ENCODE measurements at regions not wholly inside any gene's neighbourhood (a gene's known extent, or its start where the extent isn't known, plus 50 kb on each side); places are given as distances from the start of the nearest gene placed in this dataset.

GRCh38 chr4:136927172-136927571, 605.1 kb downstream of the PCDH18 start:
- DNase-seq, result no peak
- H3K9me3 ChIP-seq, result no peaks in the 10 kb centered on the region
- H3K27me3 ChIP-seq, result no peaks in the 10 kb centered on the region
- H3K4me3 ChIP-seq (replicated peaks in 1 of 3), result no peak overlapping the region
- no peaks in the 10 kb centered on the region for H3K4me1 ChIP-seq
- no peaks in the 10 kb centered on the region for H3K36me3 ChIP-seq
- TF ChIP-seq CTCF (IDR thresholded peaks at IDR 0.05) (no peak), POLR2A (IDR thresholded peaks at IDR 0.05) (no peak)
- H3K27ac ChIP-seq, result no peak overlapping the region
- intact Hi-C loops (cut with DNase I), result no loop called here

GRCh38 chr4:136925203-136925602, 607.1 kb downstream of the PCDH18 start:
- no peaks in the 10 kb centered on the region for H3K36me3 ChIP-seq
- H3K27ac ChIP-seq, result no peak overlapping the region
- intact Hi-C loops (cut with DNase I), result no loop called here
- no peaks in the 10 kb centered on the region for H3K27me3 ChIP-seq
- H3K4me3 ChIP-seq (replicated peaks in 1 of 3), result no peak overlapping the region
- WGBS, 2 donors, result 83 to 88% methylated on average over 1 of the region's 1 CpG
- TF ChIP-seq POLR2A (IDR thresholded peaks at IDR 0.05), result no peak
- TF ChIP-seq CTCF (IDR thresholded peaks at IDR 0.05), result no peak
- no peak for DNase-seq
- no peaks in the 10 kb centered on the region for H3K9me3 ChIP-seq
- H3K4me1 ChIP-seq, result no peaks in the 10 kb centered on the region

GRCh38 chr4:136922066-136922465, 610.2 kb downstream of the PCDH18 start:
- intact Hi-C loops (cut with DNase I), result no loop called here
- no peak overlapping the region for H3K27ac ChIP-seq
- H3K4me1 ChIP-seq, result no peaks in the 10 kb centered on the region
- no peaks in the 10 kb centered on the region for H3K9me3 ChIP-seq
- no peak overlapping the region for H3K4me3 ChIP-seq (replicated peaks in 1 of 3)
- H3K36me3 ChIP-seq, result no peaks in the 10 kb centered on the region
- no peak for DNase-seq
- TF ChIP-seq POLR2A (IDR thresholded peaks at IDR 0.05), result no peak
- TF ChIP-seq CTCF (IDR thresholded peaks at IDR 0.05), result no peak
- no peaks in the 10 kb centered on the region for H3K27me3 ChIP-seq

- 94 to 95% methylated on average over 1 of the region's 1 CpG for WGBS, 2 donors
These were observed 612.0 kb downstream of the PCDH18 start for GRCh38 chr4:136920092-136920881.

More at GRCh38 chr4:136920092-136920881, 612.0 kb downstream of the PCDH18 start:
- H3K9me3 ChIP-seq, result no peaks in the 10 kb centered on the region
- TF ChIP-seq CTCF (IDR thresholded peaks at IDR 0.05) (no peak), POLR2A (IDR thresholded peaks at IDR 0.05) (no peak)
- H3K4me3 ChIP-seq (replicated peaks in 1 of 3), result no peak overlapping the region
- no peaks in the 10 kb centered on the region for H3K4me1 ChIP-seq
- H3K27me3 ChIP-seq, result no peaks in the 10 kb centered on the region
- intact Hi-C loops (cut with DNase I), result no loop called here
- no peak overlapping the region for H3K27ac ChIP-seq
- H3K36me3 ChIP-seq, result no peaks in the 10 kb centered on the region
- DNase-seq, result no peak
